ENCODE measurements at regions not wholly inside any gene's neighbourhood (a gene's known extent, or its start where the extent isn't known, plus 50 kb on each side); places are given as distances from the start of the nearest gene placed in this dataset.

DNA sequence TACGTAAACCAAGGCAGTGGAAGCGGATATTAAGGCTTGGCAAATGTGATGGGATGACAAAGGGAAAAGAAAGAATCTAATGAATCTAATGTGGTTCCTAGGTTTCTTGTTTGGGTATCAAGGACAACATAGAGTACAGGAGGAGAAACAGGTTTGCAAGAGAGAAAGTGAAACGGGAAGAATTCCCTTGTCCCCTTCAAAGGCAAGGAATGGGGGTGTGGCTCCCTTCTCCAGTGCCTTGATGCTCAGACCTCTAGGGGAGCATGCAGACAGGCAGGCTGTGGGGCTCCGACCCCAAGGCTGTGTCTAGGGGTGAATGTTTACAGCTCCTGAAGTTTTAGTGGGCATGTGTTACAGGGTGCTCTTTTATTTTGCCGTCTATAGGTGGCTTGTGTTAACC lies 317.5 kb upstream of the HSF2 start:
- TF ChIP-seq GABPA (IDR thresholded peaks at IDR 0.05; ENCODE audit: low read depth) (no peak), SPI1 (IDR thresholded peaks at IDR 0.05; ENCODE audit: borderline replicate concordance, low read depth) (no peak), POLR2AphosphoS5 (IDR thresholded peaks at IDR 0.05; ENCODE audit: low read depth) (no peak)
- TF ChIP-seq, protein P1, sequence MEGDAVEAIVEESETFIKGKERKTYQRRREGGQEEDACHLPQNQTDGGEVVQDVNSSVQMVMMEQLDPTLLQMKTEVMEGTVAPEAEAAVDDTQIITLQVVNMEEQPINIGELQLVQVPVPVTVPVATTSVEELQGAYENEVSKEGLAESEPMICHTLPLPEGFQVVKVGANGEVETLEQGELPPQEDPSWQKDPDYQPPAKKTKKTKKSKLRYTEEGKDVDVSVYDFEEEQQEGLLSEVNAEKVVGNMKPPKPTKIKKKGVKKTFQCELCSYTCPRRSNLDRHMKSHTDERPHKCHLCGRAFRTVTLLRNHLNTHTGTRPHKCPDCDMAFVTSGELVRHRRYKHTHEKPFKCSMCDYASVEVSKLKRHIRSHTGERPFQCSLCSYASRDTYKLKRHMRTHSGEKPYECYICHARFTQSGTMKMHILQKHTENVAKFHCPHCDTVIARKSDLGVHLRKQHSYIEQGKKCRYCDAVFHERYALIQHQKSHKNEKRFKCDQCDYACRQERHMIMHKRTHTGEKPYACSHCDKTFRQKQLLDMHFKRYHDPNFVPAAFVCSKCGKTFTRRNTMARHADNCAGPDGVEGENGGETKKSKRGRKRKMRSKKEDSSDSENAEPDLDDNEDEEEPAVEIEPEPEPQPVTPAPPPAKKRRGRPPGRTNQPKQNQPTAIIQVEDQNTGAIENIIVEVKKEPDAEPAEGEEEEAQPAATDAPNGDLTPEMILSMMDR (IDR thresholded peaks at IDR 0.05; ENCODE audit: insufficient read depth, low read length) = no peak
- TF ChIP-seq, protein P2, sequence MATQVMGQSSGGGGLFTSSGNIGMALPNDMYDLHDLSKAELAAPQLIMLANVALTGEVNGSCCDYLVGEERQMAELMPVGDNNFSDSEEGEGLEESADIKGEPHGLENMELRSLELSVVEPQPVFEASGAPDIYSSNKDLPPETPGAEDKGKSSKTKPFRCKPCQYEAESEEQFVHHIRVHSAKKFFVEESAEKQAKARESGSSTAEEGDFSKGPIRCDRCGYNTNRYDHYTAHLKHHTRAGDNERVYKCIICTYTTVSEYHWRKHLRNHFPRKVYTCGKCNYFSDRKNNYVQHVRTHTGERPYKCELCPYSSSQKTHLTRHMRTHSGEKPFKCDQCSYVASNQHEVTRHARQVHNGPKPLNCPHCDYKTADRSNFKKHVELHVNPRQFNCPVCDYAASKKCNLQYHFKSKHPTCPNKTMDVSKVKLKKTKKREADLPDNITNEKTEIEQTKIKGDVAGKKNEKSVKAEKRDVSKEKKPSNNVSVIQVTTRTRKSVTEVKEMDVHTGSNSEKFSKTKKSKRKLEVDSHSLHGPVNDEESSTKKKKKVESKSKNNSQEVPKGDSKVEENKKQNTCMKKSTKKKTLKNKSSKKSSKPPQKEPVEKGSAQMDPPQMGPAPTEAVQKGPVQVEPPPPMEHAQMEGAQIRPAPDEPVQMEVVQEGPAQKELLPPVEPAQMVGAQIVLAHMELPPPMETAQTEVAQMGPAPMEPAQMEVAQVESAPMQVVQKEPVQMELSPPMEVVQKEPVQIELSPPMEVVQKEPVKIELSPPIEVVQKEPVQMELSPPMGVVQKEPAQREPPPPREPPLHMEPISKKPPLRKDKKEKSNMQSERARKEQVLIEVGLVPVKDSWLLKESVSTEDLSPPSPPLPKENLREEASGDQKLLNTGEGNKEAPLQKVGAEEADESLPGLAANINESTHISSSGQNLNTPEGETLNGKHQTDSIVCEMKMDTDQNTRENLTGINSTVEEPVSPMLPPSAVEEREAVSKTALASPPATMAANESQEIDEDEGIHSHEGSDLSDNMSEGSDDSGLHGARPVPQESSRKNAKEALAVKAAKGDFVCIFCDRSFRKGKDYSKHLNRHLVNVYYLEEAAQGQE (IDR thresholded peaks at IDR 0.05; ENCODE audit: insufficient replicate concordance, low read depth) = no peak
- no peak overlapping the region for H3K27ac ChIP-seq (replicated peaks)
- H3K27me3 ChIP-seq (ENCODE audit: insufficient read depth, poor library complexity, severe bottlenecking) = no peaks in the 10 kb centered on the region
- no peak overlapping the region for H3K4me3 ChIP-seq (replicated peaks; ENCODE audit: insufficient read depth, low read length)
- DNase-seq (ENCODE audit: low read depth in 1 of 2, low spot score in 1 of 2) = no peak

DNA sequence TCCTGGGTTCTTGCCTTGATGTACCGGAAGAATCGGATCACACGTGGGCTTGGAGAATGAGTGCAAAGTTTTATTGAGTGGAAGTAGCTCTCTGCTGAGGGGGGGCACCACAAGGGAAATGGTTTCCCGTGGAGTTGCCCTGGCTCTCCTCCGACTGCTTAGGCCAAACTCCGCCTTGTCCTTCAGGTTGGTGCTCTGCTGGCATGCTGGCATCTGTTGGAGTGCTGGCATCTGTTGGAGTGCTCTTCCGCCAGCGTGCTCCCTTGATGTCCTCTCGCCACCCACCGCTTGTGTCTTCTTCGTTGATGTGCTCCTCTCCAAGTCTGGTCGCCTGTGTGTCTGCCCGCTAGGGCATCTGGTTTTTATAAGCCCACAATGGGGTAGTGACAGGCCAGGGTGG lies 317.1 kb upstream of the HSF2 start:
- Histone ChIP-seq H3K27me3 (ENCODE audit: insufficient read depth, poor library complexity, severe bottlenecking) (no peaks in the 10 kb centered on the region), H3K4me3 (replicated peaks; ENCODE audit: insufficient read depth, low read length) (no peak overlapping the region), H3K27ac (replicated peaks) (no peak overlapping the region)
- DNase-seq (ENCODE audit: low read depth in 1 of 2, low spot score in 1 of 2) = no peak
- TF ChIP-seq, protein P1 (IDR thresholded peaks at IDR 0.05; ENCODE audit: insufficient read depth, low read length) = no peak

DNA sequence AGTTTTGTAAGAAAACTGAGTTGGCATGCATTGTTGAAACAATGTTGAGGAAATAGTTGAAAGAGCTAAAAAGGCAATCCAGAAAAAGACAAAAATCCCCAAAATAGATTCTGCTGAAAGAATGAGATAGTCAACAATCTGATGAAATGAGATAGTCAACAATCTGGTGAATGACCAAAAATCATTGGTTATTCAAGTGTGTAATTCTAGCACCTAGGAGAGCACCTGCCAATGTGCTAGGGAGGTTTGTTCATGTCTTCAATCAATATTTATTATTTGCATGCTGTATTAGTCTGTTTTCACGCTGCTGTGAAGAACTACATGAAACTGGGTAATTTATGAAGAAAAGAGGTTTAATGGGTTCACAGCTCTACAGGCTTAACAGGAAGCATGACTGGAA lies 307.1 kb upstream of the HSF2 start:
- H3K27ac ChIP-seq (replicated peaks) = no peak overlapping the region
- TF ChIP-seq GABPA (IDR thresholded peaks at IDR 0.05; ENCODE audit: low read depth) = no peak
- TF ChIP-seq, protein P2 (IDR thresholded peaks at IDR 0.05; ENCODE audit: insufficient replicate concordance, low read depth) = peak; percentile 49
- no peak overlapping the region for H3K4me3 ChIP-seq (replicated peaks; ENCODE audit: insufficient read depth, low read length)
- DNase-seq (ENCODE audit: low read depth in 1 of 2, low spot score in 1 of 2) = no peak
- no peaks in the 10 kb centered on the region for H3K27me3 ChIP-seq (ENCODE audit: insufficient read depth, poor library complexity, severe bottlenecking)

DNA sequence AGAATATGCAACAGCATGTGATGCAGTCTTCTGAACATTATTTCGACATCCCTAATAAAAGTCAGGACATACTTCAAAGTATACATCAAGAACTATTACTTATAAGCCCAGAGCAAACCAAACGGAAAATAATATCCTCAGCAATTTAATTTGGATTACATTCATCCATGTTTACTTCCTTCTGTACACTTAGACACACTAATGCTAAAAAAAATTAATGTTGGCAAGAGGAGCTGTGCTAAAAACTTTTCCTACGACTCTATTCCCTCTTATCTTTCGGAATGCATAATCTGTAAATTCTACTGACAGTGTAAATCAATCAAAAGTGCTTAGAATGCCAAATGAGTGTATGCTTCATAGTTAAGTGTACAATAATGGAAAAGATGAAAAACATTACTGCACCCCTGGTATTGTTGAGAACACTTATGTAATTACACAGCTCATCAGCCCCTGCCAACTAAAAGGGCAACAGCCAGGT lies 301.2 kb upstream of the HSF2 start:
- no peak overlapping the region for H3K4me3 ChIP-seq (replicated peaks; ENCODE audit: insufficient read depth, low read length)
- no peak for DNase-seq (ENCODE audit: low read depth in 1 of 2, low spot score in 1 of 2)
- TF ChIP-seq, protein P2 (IDR thresholded peaks at IDR 0.05; ENCODE audit: insufficient replicate concordance, low read depth) = no peak
- TF ChIP-seq SPI1 (IDR thresholded peaks at IDR 0.05; ENCODE audit: borderline replicate concordance, low read depth) (no peak), GABPA (IDR thresholded peaks at IDR 0.05; ENCODE audit: low read depth) (no peak), POLR2AphosphoS5 (IDR thresholded peaks at IDR 0.05; ENCODE audit: low read depth) (no peak)
- TF ChIP-seq, protein P1 (IDR thresholded peaks at IDR 0.05; ENCODE audit: insufficient read depth, low read length) = no peak
- H3K27me3 ChIP-seq (ENCODE audit: insufficient read depth, poor library complexity, severe bottlenecking) = no peaks in the 10 kb centered on the region
- H3K27ac ChIP-seq (replicated peaks) = no peak overlapping the region
